ENCODE measurements at regions not wholly inside any gene's neighbourhood (a gene's known extent, or its start where the extent isn't known, plus 50 kb on each side); places are given as distances from the start of the nearest gene placed in this dataset.

DNA sequence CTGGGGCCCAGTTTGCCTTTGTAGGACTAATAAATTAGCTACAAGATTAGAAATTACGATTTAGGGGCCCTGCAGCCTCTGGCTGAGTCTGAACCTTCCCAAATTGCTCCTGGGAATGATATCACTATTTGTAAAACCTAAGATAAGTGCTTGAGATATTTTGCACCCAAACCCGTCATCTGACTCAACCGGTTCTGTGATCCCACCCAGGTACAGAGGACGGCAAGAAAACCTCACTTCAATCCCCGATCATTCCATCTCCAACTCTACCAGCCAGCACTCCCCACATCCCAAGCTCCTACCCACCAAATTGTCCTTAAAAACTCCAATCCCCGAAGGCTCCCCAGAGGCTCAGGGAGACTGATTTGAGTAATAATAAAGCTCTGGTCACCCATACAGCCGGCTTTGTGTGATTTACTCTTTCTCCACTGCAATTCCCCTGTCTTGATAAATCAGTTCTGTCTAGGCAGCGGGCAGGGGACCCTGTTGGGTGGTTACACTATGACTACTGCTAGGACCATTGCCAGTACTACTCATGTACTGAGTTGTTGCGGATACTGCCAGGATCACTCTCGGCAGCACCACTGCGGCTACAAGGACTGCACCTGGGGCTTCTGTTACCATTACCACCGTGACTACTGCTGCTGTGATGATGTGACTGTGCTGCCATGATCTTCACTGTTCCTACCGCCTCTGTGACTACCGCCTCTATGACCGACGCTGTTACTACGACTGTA lies 73.1 kb downstream of the IRF8 start:
- no peak for DNase-seq (ENCODE audit: low read depth)

DNA sequence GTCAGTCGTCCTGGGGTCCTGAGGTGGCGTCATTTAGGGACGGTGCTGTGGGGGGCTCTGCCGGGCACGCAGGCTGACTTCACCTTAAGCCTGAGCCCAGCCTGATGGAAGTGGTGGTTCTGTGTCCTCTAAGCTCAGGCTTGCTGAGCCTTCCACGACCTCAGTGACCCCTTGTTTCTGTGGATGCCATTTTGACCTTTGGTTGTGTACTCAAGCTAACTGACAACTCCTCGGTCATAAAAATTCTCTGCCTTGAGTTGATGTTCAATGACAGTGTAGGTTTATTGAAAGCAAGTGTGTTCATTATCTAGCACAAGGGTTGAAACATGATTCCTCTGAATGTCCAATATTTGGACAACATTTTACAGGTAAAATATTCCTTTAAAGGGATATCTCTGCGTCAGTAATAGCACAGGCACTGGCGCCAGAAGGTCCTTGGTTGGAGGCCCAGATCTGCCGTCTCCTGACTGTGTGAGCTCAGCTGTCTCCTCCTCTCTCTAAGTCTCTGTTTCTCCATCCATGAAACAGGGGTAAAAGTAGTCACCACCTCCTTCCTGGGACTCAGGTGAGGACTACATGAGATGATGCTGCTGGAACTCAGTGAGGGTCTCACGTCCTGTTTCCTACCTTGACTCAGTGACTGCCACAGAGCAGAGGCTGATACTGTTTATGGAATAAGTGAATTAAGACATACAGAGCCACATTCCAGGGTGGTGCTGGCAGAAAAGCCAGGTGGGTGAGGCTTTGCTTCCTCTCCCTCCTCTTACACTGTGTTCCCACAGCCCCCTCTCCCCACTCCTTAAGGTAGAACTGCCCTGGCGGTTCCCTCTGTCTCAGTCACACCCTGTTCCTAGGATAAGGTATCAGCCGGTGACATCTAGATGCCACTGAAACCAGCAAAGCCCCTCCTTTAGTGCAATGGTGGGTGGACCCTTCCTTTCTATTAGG lies 75.7 kb downstream of the IRF8 start:
- no peak for DNase-seq (ENCODE audit: low read depth)

DNA sequence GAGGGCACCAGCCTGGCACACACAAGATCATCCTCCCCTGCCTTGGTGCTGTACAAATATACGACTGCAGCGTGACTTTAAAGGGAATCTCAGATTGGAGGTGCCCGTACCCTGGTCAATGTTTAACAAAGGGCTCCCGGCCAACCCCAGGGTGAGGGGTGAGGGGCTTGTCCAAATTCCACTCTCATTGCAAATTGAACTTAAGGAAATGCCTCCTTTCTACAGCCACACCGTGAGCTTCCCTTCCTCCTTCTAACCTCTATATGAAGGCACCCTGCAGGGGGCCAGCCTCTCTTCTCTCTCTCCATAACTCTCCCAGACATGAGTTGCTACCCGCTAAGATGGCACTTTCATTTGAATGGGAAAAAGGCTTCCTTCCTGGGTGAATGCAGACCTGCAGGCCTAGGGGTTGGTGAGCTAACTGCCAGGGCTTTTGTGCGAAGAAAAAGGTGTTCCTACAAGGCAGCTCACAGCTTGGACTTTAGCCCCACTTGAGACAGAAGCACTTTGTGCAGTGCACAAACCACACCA lies 76.6 kb downstream of the IRF8 start:
- no peak for DNase-seq (ENCODE audit: low read depth)

GRCh38 chr16:85978291-85978775 lies 79.4 kb downstream of the IRF8 start:
- no peak for DNase-seq (ENCODE audit: low read depth)

- no peak for DNase-seq (ENCODE audit: low read depth)
These were observed 80.0 kb downstream of the IRF8 start for GRCh38 chr16:85978976-85979375.

- DNase-seq (ENCODE audit: low read depth), result no peak
These were observed 80.6 kb downstream of the IRF8 start for GRCh38 chr16:85979605-85980004.

DNA sequence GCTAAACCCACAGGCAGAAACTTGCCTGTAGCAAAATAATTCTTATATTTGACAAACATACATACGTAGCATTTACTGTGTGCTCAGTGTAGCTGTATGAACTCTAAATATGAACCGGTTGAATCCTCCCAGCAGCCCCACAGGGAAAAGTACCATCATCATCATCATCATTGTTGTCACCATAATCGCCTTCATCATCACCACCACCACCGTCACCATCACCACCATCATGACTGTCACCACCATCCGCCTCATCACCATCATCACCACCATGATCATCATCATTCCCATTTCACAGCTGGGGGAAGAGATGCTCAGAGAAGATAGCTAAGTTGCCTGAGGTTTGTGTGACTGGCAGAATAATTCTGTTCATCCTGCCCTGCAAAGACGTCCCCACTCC lies 81.7 kb downstream of the IRF8 start:
- no peak for DNase-seq (ENCODE audit: low read depth)

- no peak for DNase-seq (ENCODE audit: low read depth)
These were observed 83.0 kb downstream of the IRF8 start for GRCh38 chr16:85981826-85982562.

DNA sequence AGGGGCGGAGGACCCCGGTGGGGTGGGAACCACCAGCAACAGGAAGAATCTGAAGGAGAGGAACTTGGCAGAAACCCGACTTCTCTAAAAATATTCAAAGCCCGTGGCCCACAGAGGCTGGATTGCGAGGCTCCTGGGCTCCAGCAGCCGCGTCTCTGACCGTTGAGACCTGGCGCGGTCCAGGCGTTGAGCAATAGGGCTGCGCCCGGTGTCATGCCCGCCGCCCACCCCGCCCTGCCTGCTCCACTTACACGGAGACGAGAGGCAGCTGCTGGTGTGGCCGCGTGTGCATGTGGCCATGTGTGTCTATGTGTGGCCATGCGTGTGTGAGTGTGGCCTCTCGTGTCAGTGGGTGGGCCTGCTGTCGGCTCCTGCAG lies 83.6 kb downstream of the IRF8 start:
- no peak for DNase-seq (ENCODE audit: low read depth)

DNA sequence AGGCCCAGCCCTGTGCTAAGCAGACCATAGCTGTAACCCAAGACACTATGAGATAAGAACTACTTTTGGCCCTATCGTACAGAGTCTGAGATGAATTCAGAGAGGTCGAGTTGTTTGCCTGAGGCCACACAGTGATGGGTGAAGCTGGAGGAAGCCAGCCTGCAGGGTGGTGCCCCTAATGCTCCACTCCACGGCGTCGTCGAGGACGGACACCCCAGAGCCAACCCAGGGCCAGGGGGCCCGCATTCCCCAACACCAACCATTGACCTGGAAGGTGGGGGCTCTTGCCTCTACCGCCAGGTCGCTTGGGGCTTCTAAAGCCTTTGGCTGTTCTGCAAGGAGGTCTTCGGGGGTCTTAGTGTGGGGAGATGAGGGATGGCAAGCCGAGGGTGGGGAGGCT lies 84.1 kb downstream of the IRF8 start:
- no peak for DNase-seq (ENCODE audit: low read depth)

DNA sequence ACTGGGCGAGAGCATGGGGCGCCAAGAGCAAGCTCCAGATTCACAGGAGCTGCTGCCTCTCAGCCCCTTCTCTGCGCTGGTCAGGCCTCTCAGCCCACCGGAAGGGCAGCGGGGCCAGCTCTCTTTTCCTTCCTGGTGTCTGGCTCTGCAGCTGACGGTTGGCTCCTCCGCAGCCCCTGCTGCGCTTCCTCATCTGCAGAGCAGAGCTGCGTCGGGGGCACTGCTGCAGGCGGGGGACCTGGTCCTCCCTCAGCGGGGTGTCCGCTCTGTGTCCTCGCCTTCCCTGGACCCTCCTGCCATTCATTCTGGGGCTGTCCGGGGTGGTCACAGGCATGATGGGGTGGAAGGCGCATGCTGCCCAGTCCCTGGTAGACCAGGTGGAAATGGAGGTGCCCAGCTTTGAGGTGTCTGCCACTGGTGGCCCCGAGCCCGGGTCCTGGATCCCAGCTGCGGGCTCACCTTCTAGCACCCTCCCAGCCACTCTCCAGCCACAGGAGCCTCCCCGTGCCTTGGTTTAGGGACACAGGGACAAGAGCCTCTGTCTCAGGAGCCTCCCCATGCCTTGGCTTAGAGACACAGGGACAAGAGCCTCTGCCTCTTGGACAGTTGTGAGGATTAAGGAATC lies 84.8 kb downstream of the IRF8 start:
- no peak for DNase-seq (ENCODE audit: low read depth)

DNA sequence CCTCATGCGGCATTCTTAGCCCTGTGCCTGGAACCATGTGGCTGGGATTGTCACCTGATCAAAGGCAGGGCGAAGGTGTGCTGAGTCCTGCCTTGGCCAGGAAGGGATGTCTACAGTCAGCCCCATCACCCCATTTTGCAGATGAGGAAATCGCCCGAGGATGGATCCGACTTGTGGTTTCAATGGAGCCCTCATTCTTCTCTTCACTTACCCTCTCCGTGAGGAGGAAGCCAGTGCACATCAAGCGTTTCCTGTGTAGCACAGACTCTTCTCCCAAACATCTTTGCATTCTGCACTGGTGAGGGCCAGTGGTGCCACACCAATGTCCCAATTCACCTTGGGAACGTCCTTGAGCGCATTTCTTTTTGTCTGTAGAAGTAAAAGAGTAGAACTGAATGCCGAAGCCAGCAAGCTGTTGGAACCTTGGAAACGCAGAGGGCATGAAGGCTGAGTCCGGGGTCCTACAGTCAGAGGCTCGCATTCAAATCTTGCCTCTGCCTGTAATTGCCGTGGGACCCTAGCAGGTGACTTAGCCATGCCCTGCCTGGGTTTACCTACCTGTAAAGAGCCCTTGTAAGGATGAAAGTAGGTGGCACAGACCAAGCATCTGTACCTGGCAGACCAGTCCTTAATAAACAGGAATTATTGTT lies 85.4 kb downstream of the IRF8 start:
- DNase-seq (ENCODE audit: low read depth), result no peak

- DNase-seq (ENCODE audit: low read depth), result no peak
These were observed 86.0 kb downstream of the IRF8 start for GRCh38 chr16:85984947-85985451.

GRCh38 chr16:85986931-85987749 lies 88.2 kb downstream of the IRF8 start:
- peak; percentile 5 for DNase-seq (ENCODE audit: low read depth)

DNA sequence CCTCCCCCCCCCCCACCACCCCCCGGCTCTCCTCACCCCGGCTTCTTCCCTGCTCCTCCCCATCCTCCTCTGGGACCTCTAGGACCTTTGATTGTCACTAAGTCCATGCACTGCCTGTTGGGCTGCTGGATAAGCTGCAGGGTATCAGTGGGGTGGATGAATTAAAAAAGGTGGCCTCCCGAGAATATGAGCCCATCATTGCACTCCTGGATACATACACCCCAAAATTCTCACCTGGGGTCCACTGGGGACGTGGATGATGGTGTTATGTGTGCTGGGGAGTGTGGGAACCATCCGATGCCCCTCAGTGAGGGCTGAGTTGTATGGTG lies 88.8 kb downstream of the IRF8 start:
- DNase-seq (ENCODE audit: low read depth), result no peak

- no peak for DNase-seq (ENCODE audit: low read depth)
These were observed 89.3 kb downstream of the IRF8 start for GRCh38 chr16:85988306-85988705.

- DNase-seq (ENCODE audit: low read depth), result no peak
These were observed 89.9 kb downstream of the IRF8 start for GRCh38 chr16:85988723-85989313.

GRCh38 chr16:85989376-85989775 lies 90.4 kb downstream of the IRF8 start:
- DNase-seq (ENCODE audit: low read depth), result no peak

GRCh38 chr16:85989863-85990643 lies 91.1 kb downstream of the IRF8 start:
- no peak for DNase-seq (ENCODE audit: low read depth)
